Endodermal cell (in vitro differentiated cells): ENCODE measurements at regions not wholly inside any gene's neighbourhood (a gene's known extent, or its start where the extent isn't known, plus 50 kb on each side); places are given as distances from the start of the nearest gene placed in this dataset.

ENCODE experiments used
- DNase-seq: peaks from one replicate; pipeline ENCODE4 v3.0.0-alpha.2; 2017
- H3K27ac ChIP-seq: 2 replicates; pipeline ENCODE4 v1.5.1; 2013; ENCODE audit warnings: mild to moderate bottlenecking, low read depth, low read length, moderate library complexity
- H3K27me3 ChIP-seq: 2 replicates; pipeline ENCODE4 v1.6.1; 2013; ENCODE audit warnings: mild to moderate bottlenecking, low read length, moderate library complexity; ENCODE audit not compliant: insufficient read depth, control insufficient read depth, poor library complexity, severe bottlenecking
- H3K36me3 ChIP-seq: 2 replicates; pipeline ENCODE4 v1.7.0; 2013; ENCODE audit warnings: mild to moderate bottlenecking, low read length, moderate library complexity; ENCODE audit not compliant: control insufficient read depth, insufficient read depth
- H3K4me1 ChIP-seq: one replicate; pipeline ENCODE4 v1.7.0; 2013; ENCODE audit warnings: low read length; ENCODE audit not compliant: control insufficient read depth, insufficient read depth
- H3K4me3 ChIP-seq: 2 replicates; pipeline ENCODE4 v1.5.1; 2013; ENCODE audit warnings: mild to moderate bottlenecking, low read length, moderate library complexity
- H3K9ac ChIP-seq: 2 replicates; pipeline ENCODE4 v1.6.1; 2013; ENCODE audit warnings: mild to moderate bottlenecking, low read length, moderate library complexity; ENCODE audit not compliant: poor library complexity, severe bottlenecking; ENCODE audit errors: extremely low read depth
- H3K9me3 ChIP-seq: 2 replicates; pipeline ENCODE4 v1.6.1; 2013; ENCODE audit warnings: mild to moderate bottlenecking, low read length, moderate library complexity; ENCODE audit not compliant: control insufficient read depth
- H3K27ac Mint-ChIP-seq: 2 replicates; pipeline ENCODE4 v1.8.0; 2020; ENCODE audit warnings: mixed read lengths
- H3K27me3 Mint-ChIP-seq: 2 replicates; pipeline ENCODE4 v1.8.0; 2021; ENCODE audit warnings: mild to moderate bottlenecking, mixed read lengths; ENCODE audit not compliant: insufficient read depth
- H3K36me3 Mint-ChIP-seq: 2 replicates; pipeline ENCODE4 v1.8.0; 2020; ENCODE audit warnings: low read depth, mixed read lengths
- H3K4me1 Mint-ChIP-seq: 2 replicates; pipeline ENCODE4 v1.8.0; 2020; ENCODE audit warnings: mixed read lengths
- H3K4me3 Mint-ChIP-seq: 2 replicates; pipeline ENCODE4 v1.8.0; 2020; ENCODE audit warnings: mild to moderate bottlenecking, moderate library complexity, mixed read lengths
- H3K9me3 Mint-ChIP-seq: 2 replicates; pipeline ENCODE4 v1.8.0; 2020; ENCODE audit warnings: mild to moderate bottlenecking, mixed read lengths
- CTCF ChIP-seq: fragments of 200-600 bp; sonication (generic); conservative IDR thresholded peaks from 2 replicates; pipeline ENCODE4 v1.5.0; 2021; ENCODE audit warnings: antibody characterized with exemption, mild to moderate bottlenecking
- WGBS, 2 experiments: methylation state at CpG; one replicate each; pipeline versions ENCODE4 v1.1.5 to v1.1.7; 2013; ENCODE audit warnings: missing lambda C conversion rate in 2 of 2, mixed read lengths in 1 of 2; ENCODE audit not compliant: insufficient coverage in 1 of 2, insufficient read length in 1 of 2; 5-methylcytosine and 5-hydroxymethylcytosine counted together

- Histone ChIP-seq H3K4me1 (peaks cover 10% of the 10 kb centered on the region), H3K9me3 (no peaks in the 10 kb centered on the region), H3K27me3 (no peaks in the 10 kb centered on the region), H3K9ac (no peak overlapping the region), H3K36me3 (no peaks in the 10 kb centered on the region), H3K27ac (no peak overlapping the region), H3K4me3 (no peak overlapping the region)
- Mint-ChIP-seq H3K9me3 (no peaks in the 10 kb centered on the region), H3K27ac (no peak overlapping the region), H3K4me3 (no peak overlapping the region), H3K27me3 (no peaks in the 10 kb centered on the region), H3K36me3 (no peaks in the 10 kb centered on the region), H3K4me1 (peaks cover 13% of the 10 kb centered on the region)
- no peak for DNase-seq
- TF ChIP-seq CTCF, result no peak
- WGBS, 2 experiments, result 86 to 88% methylated on average over 5 of the region's 5 CpGs
Measured at GRCh38 chr18:56085551-56085950, 497.6 kb upstream of the TCF4 start.

- no peak for DNase-seq
Measured at GRCh38 chr18:56083523-56084287, 495.7 kb upstream of the TCF4 start.

GRCh38 chr18:56083097-56083521, 495.1 kb upstream of the TCF4 start:
- peak; percentile 64 for TF ChIP-seq CTCF
- Mint-ChIP-seq H3K9me3 (no peaks in the 10 kb centered on the region), H3K4me3 (no peak overlapping the region), H3K27me3 (no peaks in the 10 kb centered on the region), H3K27ac (no peak overlapping the region), H3K4me1 (peaks cover 13% of the 10 kb centered on the region), H3K36me3 (no peaks in the 10 kb centered on the region)
- Histone ChIP-seq H3K9me3 (no peaks in the 10 kb centered on the region), H3K4me1 (peaks cover 10% of the 10 kb centered on the region), H3K27ac (no peak overlapping the region), H3K36me3 (no peaks in the 10 kb centered on the region), H3K9ac (no peak overlapping the region), H3K27me3 (no peaks in the 10 kb centered on the region), H3K4me3 (no peak overlapping the region)
- WGBS, 2 experiments, result 68 to 87% methylated on average over 2 to 7 of the region's 7 CpGs
- peak; percentile 56 for DNase-seq

More at GRCh38 chr18:56083523-56084287, 495.7 kb upstream of the TCF4 start:
- Mint-ChIP-seq H3K4me3 (no peak overlapping the region), H3K36me3 (no peaks in the 10 kb centered on the region), H3K9me3 (no peaks in the 10 kb centered on the region), H3K4me1 (peaks cover 13% of the 10 kb centered on the region), H3K27me3 (no peaks in the 10 kb centered on the region), H3K27ac (no peak overlapping the region)
- Histone ChIP-seq H3K27me3 (no peaks in the 10 kb centered on the region), H3K9ac (no peak overlapping the region), H3K4me3 (no peak overlapping the region), H3K4me1 (peaks cover 10% of the 10 kb centered on the region), H3K9me3 (no peaks in the 10 kb centered on the region), H3K36me3 (no peaks in the 10 kb centered on the region), H3K27ac (peak overlapping the region; percentile 85)
- 59 to 95% methylated on average over 2 to 8 of the region's 8 CpGs for WGBS, 2 experiments
- TF ChIP-seq CTCF, result no peak
